ENCODE measurements at regions not wholly inside any gene's neighbourhood (a gene's known extent, or its start where the extent isn't known, plus 50 kb on each side); places are given as distances from the start of the nearest gene placed in this dataset.

DNA sequence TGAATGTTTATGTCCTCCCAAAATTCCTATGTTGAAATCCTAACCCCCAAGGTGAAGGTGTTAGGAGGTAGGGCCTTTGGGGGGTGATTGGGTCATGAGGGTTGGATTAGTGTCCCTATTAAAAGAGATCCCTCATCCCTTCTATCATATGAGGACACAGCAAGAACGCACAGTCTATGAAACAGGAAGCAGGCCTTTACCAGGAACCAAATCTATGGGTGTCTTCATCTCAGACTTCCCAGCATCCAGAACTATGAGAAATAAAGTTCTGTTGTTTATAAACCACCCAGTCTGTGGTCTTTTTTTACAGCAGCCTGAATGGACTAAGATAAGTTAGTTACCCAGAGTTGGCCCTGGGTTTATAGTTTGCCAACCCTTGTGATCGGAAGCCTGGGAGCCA lies 153.1 kb downstream of the INO80D start (continued):
- TF ChIP-seq HMGXB4 (CRISPR knock-in tag; IDR thresholded peaks at IDR 0.05), result no peak
- TF ChIP-seq CTCF (IDR thresholded peaks at IDR 0.05), result no peak
- no peak for TF ChIP-seq SP1 (CRISPR knock-in tag; conservative IDR thresholded peaks at IDR 0.05)
- TF ChIP-seq, protein P1, sequence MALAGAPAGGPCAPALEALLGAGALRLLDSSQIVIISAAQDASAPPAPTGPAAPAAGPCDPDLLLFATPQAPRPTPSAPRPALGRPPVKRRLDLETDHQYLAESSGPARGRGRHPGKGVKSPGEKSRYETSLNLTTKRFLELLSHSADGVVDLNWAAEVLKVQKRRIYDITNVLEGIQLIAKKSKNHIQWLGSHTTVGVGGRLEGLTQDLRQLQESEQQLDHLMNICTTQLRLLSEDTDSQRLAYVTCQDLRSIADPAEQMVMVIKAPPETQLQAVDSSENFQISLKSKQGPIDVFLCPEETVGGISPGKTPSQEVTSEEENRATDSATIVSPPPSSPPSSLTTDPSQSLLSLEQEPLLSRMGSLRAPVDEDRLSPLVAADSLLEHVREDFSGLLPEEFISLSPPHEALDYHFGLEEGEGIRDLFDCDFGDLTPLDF (CRISPR knock-in tag; IDR thresholded peaks at IDR 0.05), result no peak
- TF ChIP-seq, protein P2, sequence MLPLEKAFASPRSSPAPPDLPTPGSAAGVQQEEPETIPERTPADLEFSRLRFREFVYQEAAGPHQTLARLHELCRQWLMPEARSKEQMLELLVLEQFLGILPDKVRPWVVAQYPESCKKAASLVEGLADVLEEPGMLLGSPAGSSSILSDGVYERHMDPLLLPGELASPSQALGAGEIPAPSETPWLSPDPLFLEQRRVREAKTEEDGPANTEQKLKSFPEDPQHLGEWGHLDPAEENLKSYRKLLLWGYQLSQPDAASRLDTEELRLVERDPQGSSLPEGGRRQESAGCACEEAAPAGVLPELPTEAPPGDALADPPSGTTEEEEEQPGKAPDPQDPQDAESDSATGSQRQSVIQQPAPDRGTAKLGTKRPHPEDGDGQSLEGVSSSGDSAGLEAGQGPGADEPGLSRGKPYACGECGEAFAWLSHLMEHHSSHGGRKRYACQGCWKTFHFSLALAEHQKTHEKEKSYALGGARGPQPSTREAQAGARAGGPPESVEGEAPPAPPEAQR (CRISPR knock-in tag; IDR thresholded peaks at IDR 0.05), result no peak
- TF ChIP-seq NFATC4 (CRISPR knock-in tag; IDR thresholded peaks at IDR 0.05), result no peak
- no peak for TF ChIP-seq GTF2I (CRISPR knock-in tag; conservative IDR thresholded peaks at IDR 0.05)
- TF ChIP-seq NFYB (CRISPR knock-in tag; conservative IDR thresholded peaks at IDR 0.05; ENCODE audit: low read depth), result no peak

DNA sequence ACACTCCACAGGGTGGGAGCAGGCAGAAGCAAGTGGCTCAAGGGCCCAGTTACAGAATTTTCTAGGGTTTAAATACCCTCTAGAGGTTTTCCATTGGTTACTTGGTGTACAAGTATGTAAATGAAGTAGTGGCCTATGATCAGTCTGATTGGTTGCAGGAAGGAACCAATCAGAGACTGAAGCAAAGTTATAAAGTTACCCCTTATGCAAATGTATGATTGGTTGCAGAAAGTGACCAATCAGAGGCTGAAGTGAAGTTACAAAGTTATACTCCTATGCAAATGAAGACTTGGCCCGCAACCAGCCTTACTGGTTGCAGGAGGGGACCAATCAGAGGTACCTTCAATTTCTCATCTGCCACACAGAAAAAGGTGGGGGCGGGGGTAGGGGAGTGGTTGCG lies 154.6 kb downstream of the INO80D start:
- CTCF ChIA-PET, result interaction anchor here (0.5 to 2.8 kb wide), 2 partner anchors 17 to 210 kb away, joined by 5 to 13 read pairs; no protein-coding TSS in a partner anchor
- H3K27ac Mint-ChIP-seq, result no peak overlapping the region
- no peaks in the 10 kb centered on the region for H3K9me3 Mint-ChIP-seq
- no peak overlapping the region for H3K4me3 Mint-ChIP-seq
- H3K4me1 Mint-ChIP-seq, result peaks cover 27% of the 10 kb centered on the region
- H3K36me3 Mint-ChIP-seq, result no peaks in the 10 kb centered on the region
- POLR2A ChIA-PET, result no interaction called here
- TF ChIP-seq NFATC4 (CRISPR knock-in tag; IDR thresholded peaks at IDR 0.05) (no peak), NFYB (CRISPR knock-in tag; conservative IDR thresholded peaks at IDR 0.05; ENCODE audit: low read depth) (0 out of 2 replicates have a peak, but pooled peaks have one; percentile 34)
- DNase-seq (ENCODE audit: low spot score), result no peak
- peaks cover 9% of the 10 kb centered on the region for H3K27me3 Mint-ChIP-seq (ENCODE audit: low read depth)
- no peak for ATAC-seq

- TF ChIP-seq CBFB (CRISPR knock-in tag; IDR thresholded peaks at IDR 0.05; ENCODE audit: low read depth) (no peak), ESRRA (CRISPR knock-in tag; IDR thresholded peaks at IDR 0.05; ENCODE audit: borderline replicate concordance) (no peak), ZNF281 (CRISPR knock-in tag; IDR thresholded peaks at IDR 0.05) (no peak), ZNF138 (CRISPR knock-in tag; conservative IDR thresholded peaks at IDR 0.05) (no peak), EMX1 (CRISPR knock-in tag; IDR thresholded peaks at IDR 0.05) (no peak), ZNF416 (CRISPR knock-in tag; IDR thresholded peaks at IDR 0.05) (no peak), ZNF232 (CRISPR knock-in tag; IDR thresholded peaks at IDR 0.05) (no peak), ZNF396 (CRISPR knock-in tag; IDR thresholded peaks at IDR 0.05; ENCODE audit: borderline replicate concordance) (no peak), FOXP1 (CRISPR knock-in tag; IDR thresholded peaks at IDR 0.05; ENCODE audit: borderline replicate concordance) (no peak), SMAD4 (CRISPR knock-in tag; IDR thresholded peaks at IDR 0.05) (no peak)
- TF ChIP-seq, protein P1 (CRISPR knock-in tag; IDR thresholded peaks at IDR 0.05), result no peak
- TF ChIP-seq, protein P3, sequence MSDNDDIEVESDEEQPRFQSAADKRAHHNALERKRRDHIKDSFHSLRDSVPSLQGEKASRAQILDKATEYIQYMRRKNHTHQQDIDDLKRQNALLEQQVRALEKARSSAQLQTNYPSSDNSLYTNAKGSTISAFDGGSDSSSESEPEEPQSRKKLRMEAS (CRISPR knock-in tag; IDR thresholded peaks at IDR 0.05), result no peak
- TF ChIP-seq, protein P4, sequence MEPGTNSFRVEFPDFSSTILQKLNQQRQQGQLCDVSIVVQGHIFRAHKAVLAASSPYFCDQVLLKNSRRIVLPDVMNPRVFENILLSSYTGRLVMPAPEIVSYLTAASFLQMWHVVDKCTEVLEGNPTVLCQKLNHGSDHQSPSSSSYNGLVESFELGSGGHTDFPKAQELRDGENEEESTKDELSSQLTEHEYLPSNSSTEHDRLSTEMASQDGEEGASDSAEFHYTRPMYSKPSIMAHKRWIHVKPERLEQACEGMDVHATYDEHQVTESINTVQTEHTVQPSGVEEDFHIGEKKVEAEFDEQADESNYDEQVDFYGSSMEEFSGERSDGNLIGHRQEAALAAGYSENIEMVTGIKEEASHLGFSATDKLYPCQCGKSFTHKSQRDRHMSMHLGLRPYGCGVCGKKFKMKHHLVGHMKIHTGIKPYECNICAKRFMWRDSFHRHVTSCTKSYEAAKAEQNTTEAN (CRISPR knock-in tag; IDR thresholded peaks at IDR 0.05), result no peak
- TF ChIP-seq, protein P5, sequence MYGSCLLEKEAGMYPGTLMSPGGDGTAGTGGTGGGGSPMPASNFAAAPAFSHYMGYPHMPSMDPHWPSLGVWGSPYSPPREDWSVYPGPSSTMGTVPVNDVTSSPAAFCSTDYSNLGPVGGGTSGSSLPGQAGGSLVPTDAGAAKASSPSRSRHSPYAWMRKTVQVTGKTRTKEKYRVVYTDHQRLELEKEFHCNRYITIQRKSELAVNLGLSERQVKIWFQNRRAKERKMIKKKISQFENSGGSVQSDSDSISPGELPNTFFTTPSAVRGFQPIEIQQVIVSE (CRISPR knock-in tag; IDR thresholded peaks at IDR 0.05; ENCODE audit: borderline replicate concordance), result no peak
These were observed 155.8 kb downstream of the INO80D start for GRCh38 chr2:205930209-205930608.

More at GRCh38 chr2:205930209-205930608, 155.8 kb downstream of the INO80D start:
- peaks cover 32% of the 10 kb centered on the region for H3K4me1 Mint-ChIP-seq
- no peak overlapping the region for H3K4me3 Mint-ChIP-seq
- ATAC-seq (no peak), DNase-seq (ENCODE audit: low spot score) (no peak)
- ChIA-PET POLR2A (no interaction called here), CTCF (interaction anchor here (2.8 kb wide), 1 partner anchor 18 kb away, joined by 13 read pairs; no protein-coding TSS in a partner anchor)
- H3K27ac Mint-ChIP-seq, result peak overlapping the region; percentile 13; the same call in 1 of the 2 replicates
- peaks cover 20% of the 10 kb centered on the region for H3K27me3 Mint-ChIP-seq (ENCODE audit: low read depth)
- H3K36me3 Mint-ChIP-seq, result no peaks in the 10 kb centered on the region
- H3K9me3 Mint-ChIP-seq, result no peaks in the 10 kb centered on the region

Data from WTC11 (cell line).